ENCODE measurements at regions not wholly inside any gene's neighbourhood (a gene's known extent, or its start where the extent isn't known, plus 50 kb on each side); places are given as distances from the start of the nearest gene placed in this dataset.

GRCh38 chr18:68438536-68438935, 276.4 kb downstream of the TMX3 start:
- H3K4me3 ChIP-seq (ENCODE audit: low read length in 2 of 2), result no peak overlapping the region
- no peaks in the 10 kb centered on the region for H3K36me3 ChIP-seq (ENCODE audit: control insufficient read depth in 1 of 2, insufficient read depth in 2 of 2, low read length in 1 of 2)
- H3K9me3 ChIP-seq (ENCODE audit: control insufficient read depth, low read length), result no peaks in the 10 kb centered on the region
- 90 to 97% methylated on average over 3 of the region's 3 CpGs for WGBS, 2 donors
- H3K27me3 ChIP-seq (ENCODE audit: control insufficient read depth in 1 of 2, insufficient read depth in 2 of 2, low read length in 1 of 2), result no peaks in the 10 kb centered on the region
- no peak overlapping the region for H3K27ac ChIP-seq (ENCODE audit: low read depth in 1 of 2, low read length in 2 of 2)
- ATAC-seq (ENCODE audit: low FRiP score) (no peak), DNase-seq (no peak)
- no peaks in the 10 kb centered on the region for H3K4me1 ChIP-seq (ENCODE audit: control insufficient read depth in 1 of 2, insufficient read depth in 2 of 2, low read length in 2 of 2)
- intact Hi-C loops (cut with DNase I), result no loop called here

DNA sequence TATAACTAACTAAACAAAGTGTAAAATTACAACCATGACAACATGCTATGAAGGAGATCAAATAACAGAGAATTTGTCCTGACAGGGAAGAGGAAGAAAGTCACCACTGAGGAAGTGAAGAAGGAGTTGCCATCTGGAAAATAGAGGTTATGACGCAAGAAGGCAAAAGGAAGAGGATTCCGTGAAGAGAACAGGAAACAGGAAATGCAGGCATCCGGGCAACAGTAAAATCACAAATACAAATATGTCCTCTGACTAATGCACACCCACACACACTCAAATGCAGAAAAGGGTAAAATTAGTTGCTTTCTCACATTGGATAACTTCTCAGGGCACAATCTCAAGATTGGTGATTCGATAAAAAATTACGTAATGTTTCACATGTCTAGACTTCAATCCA, 278.4 kb downstream of the TMX3 start:
- DNase-seq (no peak), ATAC-seq (ENCODE audit: low FRiP score) (no peak)
- H3K27me3 ChIP-seq (ENCODE audit: control insufficient read depth in 1 of 2, insufficient read depth in 2 of 2, low read length in 1 of 2), result no peaks in the 10 kb centered on the region
- no peaks in the 10 kb centered on the region for H3K9me3 ChIP-seq (ENCODE audit: control insufficient read depth, low read length)
- no peaks in the 10 kb centered on the region for H3K4me1 ChIP-seq (ENCODE audit: control insufficient read depth in 1 of 2, insufficient read depth in 2 of 2, low read length in 2 of 2)
- H3K27ac ChIP-seq (ENCODE audit: low read depth in 1 of 2, low read length in 2 of 2), result no peak overlapping the region
- WGBS, 2 donors, result 46 to 65% methylated on average over 5 of the region's 5 CpGs
- H3K4me3 ChIP-seq (ENCODE audit: low read length in 2 of 2), result no peak overlapping the region
- H3K36me3 ChIP-seq (ENCODE audit: control insufficient read depth in 1 of 2, insufficient read depth in 2 of 2, low read length in 1 of 2), result no peaks in the 10 kb centered on the region
- intact Hi-C loops (cut with DNase I), result no loop called here

DNA sequence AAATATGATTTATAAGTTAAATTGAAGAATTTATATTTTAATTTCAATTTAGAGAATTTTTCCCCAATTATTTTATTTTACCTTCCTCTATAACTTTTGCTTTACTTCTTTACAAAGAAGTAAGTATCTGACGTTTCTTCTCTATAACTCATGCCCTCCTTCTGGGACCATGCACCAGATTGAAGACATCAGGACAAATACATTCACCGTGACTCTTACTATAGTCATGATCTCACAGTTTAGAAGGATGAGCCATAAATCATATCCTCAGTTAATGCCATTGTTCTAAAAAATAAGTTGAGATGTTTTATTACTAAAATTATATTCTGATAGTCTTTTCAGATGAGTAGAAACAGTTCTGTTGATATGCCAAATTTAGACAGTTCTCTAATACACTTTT, 279.3 kb downstream of the TMX3 start:
- Histone ChIP-seq H3K4me1 (ENCODE audit: control insufficient read depth in 1 of 2, insufficient read depth in 2 of 2, low read length in 2 of 2) (no peaks in the 10 kb centered on the region), H3K27me3 (ENCODE audit: control insufficient read depth in 1 of 2, insufficient read depth in 2 of 2, low read length in 1 of 2) (no peaks in the 10 kb centered on the region), H3K27ac (ENCODE audit: low read depth in 1 of 2, low read length in 2 of 2) (no peak overlapping the region), H3K4me3 (ENCODE audit: low read length in 2 of 2) (no peak overlapping the region), H3K9me3 (ENCODE audit: control insufficient read depth, low read length) (no peaks in the 10 kb centered on the region), H3K36me3 (ENCODE audit: control insufficient read depth in 1 of 2, insufficient read depth in 2 of 2, low read length in 1 of 2) (no peaks in the 10 kb centered on the region)
- DNase-seq, result no peak
- ATAC-seq (ENCODE audit: low FRiP score), result no peak
- intact Hi-C loops (cut with DNase I), result no loop called here
- WGBS, 2 donors, result 92 to 93% methylated on average over 2 of the region's 2 CpGs

GRCh38 chr18:68431922-68432198, 283.0 kb downstream of the TMX3 start:
- H3K36me3 ChIP-seq (ENCODE audit: control insufficient read depth in 1 of 2, insufficient read depth in 2 of 2, low read length in 1 of 2), result no peaks in the 10 kb centered on the region
- no peak overlapping the region for H3K4me3 ChIP-seq (ENCODE audit: low read length in 2 of 2)
- intact Hi-C loops (cut with DNase I), result no loop called here
- no peaks in the 10 kb centered on the region for H3K27me3 ChIP-seq (ENCODE audit: control insufficient read depth in 1 of 2, insufficient read depth in 2 of 2, low read length in 1 of 2)
- no peak overlapping the region for H3K27ac ChIP-seq (ENCODE audit: low read depth in 1 of 2, low read length in 2 of 2)
- DNase-seq, result no peak
- 93% methylated on average over 5 of the region's 5 CpGs for WGBS, 2 donors
- ATAC-seq (ENCODE audit: low FRiP score), result no peak
- no peaks in the 10 kb centered on the region for H3K9me3 ChIP-seq (ENCODE audit: control insufficient read depth, low read length)
- H3K4me1 ChIP-seq (ENCODE audit: control insufficient read depth in 1 of 2, insufficient read depth in 2 of 2, low read length in 2 of 2), result no peaks in the 10 kb centered on the region

- Histone ChIP-seq H3K9me3 (ENCODE audit: control insufficient read depth, low read length) (no peaks in the 10 kb centered on the region), H3K4me3 (ENCODE audit: low read length in 2 of 2) (no peak overlapping the region), H3K4me1 (ENCODE audit: control insufficient read depth in 1 of 2, insufficient read depth in 2 of 2, low read length in 2 of 2) (no peaks in the 10 kb centered on the region), H3K27me3 (ENCODE audit: control insufficient read depth in 1 of 2, insufficient read depth in 2 of 2, low read length in 1 of 2) (no peaks in the 10 kb centered on the region), H3K27ac (ENCODE audit: low read depth in 1 of 2, low read length in 2 of 2) (no peak overlapping the region), H3K36me3 (ENCODE audit: control insufficient read depth in 1 of 2, insufficient read depth in 2 of 2, low read length in 1 of 2) (no peaks in the 10 kb centered on the region)
- 81 to 88% methylated on average over 6 of the region's 6 CpGs for WGBS, 2 donors
- ATAC-seq (ENCODE audit: low FRiP score), result no peak
- intact Hi-C loops (cut with DNase I), result no loop called here
- DNase-seq, result no peak
Measured at GRCh38 chr18:68431111-68431921, 283.6 kb downstream of the TMX3 start.

DNA sequence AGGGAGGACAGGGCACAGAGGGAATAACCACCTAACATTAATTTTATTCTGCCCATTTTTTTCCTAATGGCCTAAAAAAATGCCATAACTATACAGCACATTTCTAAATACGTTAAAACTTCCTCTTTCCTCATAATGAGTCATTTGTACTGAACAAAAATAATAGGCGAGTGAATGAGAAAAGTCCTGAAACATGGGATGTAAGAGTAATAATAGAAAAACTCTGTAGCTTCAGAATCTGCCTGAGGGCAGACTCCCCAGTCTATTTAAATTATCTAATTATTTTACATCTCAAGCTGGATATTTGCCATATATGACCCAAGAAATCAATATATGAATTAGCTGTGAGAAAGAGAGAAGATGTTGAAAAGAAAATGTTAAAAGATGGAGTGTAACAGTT, 285.1 kb downstream of the TMX3 start:
- Histone ChIP-seq H3K4me3 (ENCODE audit: low read length in 2 of 2) (no peak overlapping the region), H3K27ac (ENCODE audit: low read depth in 1 of 2, low read length in 2 of 2) (no peak overlapping the region), H3K36me3 (ENCODE audit: control insufficient read depth in 1 of 2, insufficient read depth in 2 of 2, low read length in 1 of 2) (no peaks in the 10 kb centered on the region), H3K4me1 (ENCODE audit: control insufficient read depth in 1 of 2, insufficient read depth in 2 of 2, low read length in 2 of 2) (no peaks in the 10 kb centered on the region), H3K27me3 (ENCODE audit: control insufficient read depth in 1 of 2, insufficient read depth in 2 of 2, low read length in 1 of 2) (no peaks in the 10 kb centered on the region), H3K9me3 (ENCODE audit: control insufficient read depth, low read length) (no peaks in the 10 kb centered on the region)
- DNase-seq (no peak), ATAC-seq (ENCODE audit: low FRiP score) (no peak)
- intact Hi-C loops (cut with DNase I), result no loop called here
- 77 to 78% methylated on average over 2 of the region's 2 CpGs for WGBS, 2 donors

DNA sequence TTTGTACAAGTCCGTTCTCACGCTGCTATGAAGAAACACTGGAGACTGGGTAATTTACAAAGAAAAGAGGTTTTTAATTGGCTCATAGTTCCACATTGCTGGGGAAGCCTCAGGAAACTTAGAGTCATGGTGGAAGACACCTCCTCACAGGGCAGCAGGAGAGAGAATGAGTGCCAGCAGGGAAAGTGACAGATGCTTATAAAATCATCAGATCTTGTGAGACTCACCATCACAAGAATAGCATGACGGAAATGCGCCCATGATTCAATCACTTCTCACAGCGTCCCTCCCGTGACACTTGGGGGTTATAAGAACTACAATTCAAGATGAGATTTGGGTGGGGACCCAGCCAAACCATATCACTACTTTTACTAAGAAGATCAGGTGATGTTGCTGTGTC, 285.8 kb downstream of the TMX3 start:
- no peaks in the 10 kb centered on the region for H3K4me1 ChIP-seq (ENCODE audit: control insufficient read depth in 1 of 2, insufficient read depth in 2 of 2, low read length in 2 of 2)
- intact Hi-C loops (cut with DNase I), result no loop called here
- ATAC-seq (ENCODE audit: low FRiP score), result no peak
- WGBS, 2 donors, result 87 to 88% methylated on average over 6 of the region's 6 CpGs
- H3K36me3 ChIP-seq (ENCODE audit: control insufficient read depth in 1 of 2, insufficient read depth in 2 of 2, low read length in 1 of 2), result no peaks in the 10 kb centered on the region
- no peak overlapping the region for H3K27ac ChIP-seq (ENCODE audit: low read depth in 1 of 2, low read length in 2 of 2)
- no peak for DNase-seq
- no peak overlapping the region for H3K4me3 ChIP-seq (ENCODE audit: low read length in 2 of 2)
- no peaks in the 10 kb centered on the region for H3K27me3 ChIP-seq (ENCODE audit: control insufficient read depth in 1 of 2, insufficient read depth in 2 of 2, low read length in 1 of 2)
- H3K9me3 ChIP-seq (ENCODE audit: control insufficient read depth, low read length), result no peaks in the 10 kb centered on the region

GRCh38 chr18:68428661-68429060, 286.2 kb downstream of the TMX3 start:
- Histone ChIP-seq H3K9me3 (ENCODE audit: control insufficient read depth, low read length) (no peaks in the 10 kb centered on the region), H3K27me3 (ENCODE audit: control insufficient read depth in 1 of 2, insufficient read depth in 2 of 2, low read length in 1 of 2) (no peaks in the 10 kb centered on the region), H3K36me3 (ENCODE audit: control insufficient read depth in 1 of 2, insufficient read depth in 2 of 2, low read length in 1 of 2) (no peaks in the 10 kb centered on the region), H3K4me1 (ENCODE audit: control insufficient read depth in 1 of 2, insufficient read depth in 2 of 2, low read length in 2 of 2) (no peaks in the 10 kb centered on the region), H3K4me3 (ENCODE audit: low read length in 2 of 2) (no peak overlapping the region), H3K27ac (ENCODE audit: low read depth in 1 of 2, low read length in 2 of 2) (no peak overlapping the region)
- ATAC-seq (ENCODE audit: low FRiP score) (no peak), DNase-seq (no peak)
- whole genome bisulfite sequencing, 2 donors, result 97% methylated on average over 2 of the region's 2 CpGs
- intact Hi-C loops (cut with DNase I), result no loop called here

DNA sequence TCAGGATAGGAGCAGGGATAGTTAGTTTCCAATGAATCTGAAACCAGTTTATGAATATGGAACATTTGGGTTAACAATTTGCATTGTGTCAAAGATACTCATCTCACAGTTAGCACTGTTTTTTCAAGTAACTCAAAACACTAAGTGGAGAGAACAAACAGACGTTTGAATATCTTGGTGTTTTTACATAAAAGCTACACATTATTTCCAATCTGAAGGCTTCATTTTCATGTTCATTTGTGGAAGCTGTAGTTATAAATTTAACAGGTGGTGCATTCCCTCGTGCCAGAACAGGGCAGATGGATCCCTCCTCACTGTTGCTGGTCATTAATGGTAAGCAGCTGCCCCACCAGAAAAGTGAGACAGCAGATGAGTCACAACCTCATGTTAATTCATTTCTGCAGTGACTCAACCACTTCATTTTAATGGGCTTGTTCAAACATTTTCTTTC, 286.9 kb downstream of the TMX3 start:
- intact Hi-C loops (cut with DNase I), result no loop called here
- no peaks in the 10 kb centered on the region for H3K4me1 ChIP-seq (ENCODE audit: control insufficient read depth in 1 of 2, insufficient read depth in 2 of 2, low read length in 2 of 2)
- 76 to 82% methylated on average over 2 of the region's 2 CpGs for WGBS, 2 donors
- no peak for DNase-seq
- no peak overlapping the region for H3K27ac ChIP-seq (ENCODE audit: low read depth in 1 of 2, low read length in 2 of 2)
- H3K27me3 ChIP-seq (ENCODE audit: control insufficient read depth in 1 of 2, insufficient read depth in 2 of 2, low read length in 1 of 2), result no peaks in the 10 kb centered on the region
- no peak for ATAC-seq (ENCODE audit: low FRiP score)
- no peaks in the 10 kb centered on the region for H3K36me3 ChIP-seq (ENCODE audit: control insufficient read depth in 1 of 2, insufficient read depth in 2 of 2, low read length in 1 of 2)
- no peaks in the 10 kb centered on the region for H3K9me3 ChIP-seq (ENCODE audit: control insufficient read depth, low read length)
- no peak overlapping the region for H3K4me3 ChIP-seq (ENCODE audit: low read length in 2 of 2)

Measured in aorta (tissue), 5 donors.